ENCODE measurements at regions not wholly inside any gene's neighbourhood (a gene's known extent, or its start where the extent isn't known, plus 50 kb on each side); places are given as distances from the start of the nearest gene placed in this dataset.

- Histone ChIP-seq H3K27me3 (no peaks in the 10 kb centered on the region), H3K4me3 (no peak overlapping the region), H3K9me3 (no peaks in the 10 kb centered on the region), H3K4me1 (no peaks in the 10 kb centered on the region), H3K36me3 (no peaks in the 10 kb centered on the region), H3K27ac (no peak overlapping the region)
- intact Hi-C loops (cut with DNase I; ENCODE audit: low total_unique reads) (no loop called here), in situ Hi-C loops (cut with MboI; ENCODE audit: low sequenced_read_pairs in 4 of 4) (no loop called here)
- TF ChIP-seq, protein P1, sequence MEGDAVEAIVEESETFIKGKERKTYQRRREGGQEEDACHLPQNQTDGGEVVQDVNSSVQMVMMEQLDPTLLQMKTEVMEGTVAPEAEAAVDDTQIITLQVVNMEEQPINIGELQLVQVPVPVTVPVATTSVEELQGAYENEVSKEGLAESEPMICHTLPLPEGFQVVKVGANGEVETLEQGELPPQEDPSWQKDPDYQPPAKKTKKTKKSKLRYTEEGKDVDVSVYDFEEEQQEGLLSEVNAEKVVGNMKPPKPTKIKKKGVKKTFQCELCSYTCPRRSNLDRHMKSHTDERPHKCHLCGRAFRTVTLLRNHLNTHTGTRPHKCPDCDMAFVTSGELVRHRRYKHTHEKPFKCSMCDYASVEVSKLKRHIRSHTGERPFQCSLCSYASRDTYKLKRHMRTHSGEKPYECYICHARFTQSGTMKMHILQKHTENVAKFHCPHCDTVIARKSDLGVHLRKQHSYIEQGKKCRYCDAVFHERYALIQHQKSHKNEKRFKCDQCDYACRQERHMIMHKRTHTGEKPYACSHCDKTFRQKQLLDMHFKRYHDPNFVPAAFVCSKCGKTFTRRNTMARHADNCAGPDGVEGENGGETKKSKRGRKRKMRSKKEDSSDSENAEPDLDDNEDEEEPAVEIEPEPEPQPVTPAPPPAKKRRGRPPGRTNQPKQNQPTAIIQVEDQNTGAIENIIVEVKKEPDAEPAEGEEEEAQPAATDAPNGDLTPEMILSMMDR (IDR thresholded peaks at IDR 0.05 in 4 of 5, conservative IDR thresholded peaks at IDR 0.05 in 1 of 5) = no peak
- no peak for TF ChIP-seq POLR2A (IDR thresholded peaks at IDR 0.05)
- ATAC-seq (no peak), DNase-seq (no peak)
Observed at GRCh38 chr7:117990834-117991233, 117.6 kb upstream of the CTTNBP2 start.

- Histone ChIP-seq H3K9me3 (no peaks in the 10 kb centered on the region), H3K27me3 (no peaks in the 10 kb centered on the region), H3K36me3 (no peaks in the 10 kb centered on the region), H3K4me1 (no peaks in the 10 kb centered on the region), H3K27ac (no peak overlapping the region), H3K4me3 (no peak overlapping the region)
- ATAC-seq = no peak
- in situ Hi-C loops (cut with MboI; ENCODE audit: low sequenced_read_pairs in 4 of 4) = no loop called here
- no peak for TF ChIP-seq POLR2A (IDR thresholded peaks at IDR 0.05)
- TF ChIP-seq, protein P1 (IDR thresholded peaks at IDR 0.05 in 4 of 5, conservative IDR thresholded peaks at IDR 0.05 in 1 of 5) = no peak
- intact Hi-C loops (cut with DNase I; ENCODE audit: low total_unique reads) = no loop called here
- no peak for DNase-seq
Observed at GRCh38 chr7:117992635-117993376, 119.6 kb upstream of the CTTNBP2 start.

DNA sequence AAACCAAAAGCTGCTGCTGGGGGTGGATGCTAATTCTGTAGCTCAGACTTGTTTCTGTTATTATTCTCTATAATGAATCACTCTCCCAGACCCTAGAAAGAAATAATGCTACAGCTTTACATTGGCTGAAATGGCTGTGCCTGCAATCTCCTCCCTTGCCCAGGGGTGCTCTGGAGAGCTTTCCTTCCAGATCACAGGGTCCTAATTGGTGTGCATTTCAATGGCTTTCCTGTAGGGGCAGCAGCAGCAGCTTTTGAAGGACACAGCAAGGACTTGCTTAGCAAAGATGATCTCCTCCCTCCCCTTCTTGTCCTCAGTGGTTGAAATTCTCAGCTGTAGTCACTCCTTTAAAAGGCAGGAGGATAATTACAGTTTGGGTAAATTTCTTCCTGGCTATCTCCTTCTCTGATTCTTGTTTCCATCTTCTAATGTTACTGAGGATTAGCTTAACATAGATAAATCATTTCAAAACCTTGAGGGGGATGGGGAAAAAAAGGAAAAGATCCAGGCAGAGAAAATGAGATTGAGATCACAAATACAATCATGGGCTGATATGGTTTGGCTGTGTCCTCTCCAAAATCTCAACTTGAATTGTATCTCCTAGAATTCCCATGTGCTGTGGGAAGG is 120.2 kb upstream of the CTTNBP2 start:
- no peak for TF ChIP-seq POLR2A (IDR thresholded peaks at IDR 0.05)
- TF ChIP-seq, protein P1 (IDR thresholded peaks at IDR 0.05 in 4 of 5, conservative IDR thresholded peaks at IDR 0.05 in 1 of 5) = no peak
- DNase-seq = no peak
- Histone ChIP-seq H3K36me3 (no peaks in the 10 kb centered on the region), H3K9me3 (no peaks in the 10 kb centered on the region), H3K4me1 (no peaks in the 10 kb centered on the region), H3K4me3 (no peak overlapping the region), H3K27ac (no peak overlapping the region), H3K27me3 (no peaks in the 10 kb centered on the region)
- intact Hi-C loops (cut with DNase I; ENCODE audit: low total_unique reads) (no loop called here), in situ Hi-C loops (cut with MboI; ENCODE audit: low sequenced_read_pairs in 4 of 4) (no loop called here)
- ATAC-seq = no peak

DNA sequence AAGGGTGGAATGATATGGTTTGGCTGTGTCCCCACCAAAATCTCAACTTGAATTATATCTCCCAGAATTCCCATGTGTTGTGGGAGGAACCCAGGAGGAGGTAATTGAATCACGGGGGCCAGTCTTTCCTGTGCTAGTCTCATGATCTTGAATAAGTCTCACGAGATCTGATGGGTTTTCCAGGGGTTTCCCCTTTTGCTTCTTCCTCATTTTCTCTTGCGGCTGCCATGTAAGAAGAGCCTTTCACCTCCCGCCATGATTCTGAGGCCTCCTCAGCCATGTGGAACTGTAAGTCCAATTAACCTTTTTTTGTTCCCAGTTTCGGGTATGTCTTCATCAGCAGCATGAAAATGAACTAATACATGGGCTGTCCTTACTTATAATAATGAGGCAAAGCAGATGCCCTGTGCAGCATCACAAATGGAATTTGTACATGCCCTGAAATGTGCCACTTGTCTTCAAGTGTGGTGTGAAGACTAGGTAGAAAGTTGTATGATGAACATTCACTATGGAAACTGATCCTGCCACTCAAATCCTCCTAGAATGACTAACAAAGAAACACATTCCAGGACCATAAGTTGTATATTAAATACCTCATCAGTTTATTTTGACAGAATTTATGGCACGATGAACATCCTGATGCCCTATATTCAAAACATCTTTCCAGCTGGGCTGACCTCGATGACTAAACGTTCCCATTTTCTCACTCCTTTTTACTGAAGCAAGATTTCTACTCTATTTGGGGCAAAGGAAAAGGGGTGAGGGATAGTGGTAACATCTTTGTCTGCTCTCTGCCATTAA is 122.8 kb upstream of the CTTNBP2 start:
- no peaks in the 10 kb centered on the region for H3K36me3 ChIP-seq
- no peak overlapping the region for H3K27ac ChIP-seq
- TF ChIP-seq POLR2A (IDR thresholded peaks at IDR 0.05) = no peak
- TF ChIP-seq, protein P1 (IDR thresholded peaks at IDR 0.05 in 4 of 5, conservative IDR thresholded peaks at IDR 0.05 in 1 of 5) = no peak
- H3K4me3 ChIP-seq = no peak overlapping the region
- no peaks in the 10 kb centered on the region for H3K4me1 ChIP-seq
- no peaks in the 10 kb centered on the region for H3K9me3 ChIP-seq
- in situ Hi-C loops (cut with MboI; ENCODE audit: low sequenced_read_pairs in 4 of 4) (no loop called here), intact Hi-C loops (cut with DNase I; ENCODE audit: low total_unique reads) (no loop called here)
- no peak for ATAC-seq
- no peak for DNase-seq
- H3K27me3 ChIP-seq = no peaks in the 10 kb centered on the region
